KMS-11 (cell line): ENCODE measurements at regions not wholly inside any gene's neighbourhood (a gene's known extent, or its start where the extent isn't known, plus 50 kb on each side); places are given as distances from the start of the nearest gene placed in this dataset.

Experiments used
- H2AFZ ChIP-seq: fragments of 200-600 bp; sonication (generic); 2 replicates; pipeline ENCODE4 v1.6.1; 2016; ENCODE audit warnings: antibody characterized with exemption, mixed run types, low read depth
- H3K27ac ChIP-seq: fragments of 200-600 bp; sonication (generic); 2 replicates; pipeline ENCODE4 v1.6.1; 2016; ENCODE audit warnings: mild to moderate bottlenecking, mixed run types
- H3K27me3 ChIP-seq: fragments of 200-600 bp; sonication (generic); 2 replicates; pipeline ENCODE4 v1.6.1; 2017; ENCODE audit warnings: mild to moderate bottlenecking, low read depth, mixed run types, moderate library complexity; ENCODE audit not compliant: insufficient read depth
- H3K36me3 ChIP-seq: fragments of 200-600 bp; sonication (generic); 2 replicates; pipeline ENCODE4 v1.6.1; 2017; ENCODE audit warnings: mild to moderate bottlenecking, mixed run types; ENCODE audit not compliant: insufficient read depth
- H3K4me1 ChIP-seq: fragments of 200-600 bp; sonication (generic); 2 replicates; pipeline ENCODE4 v1.6.1; 2016; ENCODE audit warnings: mild to moderate bottlenecking, low read depth, mixed run types; ENCODE audit not compliant: poor library complexity, severe bottlenecking
- H3K4me2 ChIP-seq: fragments of 200-600 bp; sonication (generic); 2 replicates; pipeline ENCODE4 v1.7.0; 2016; ENCODE audit warnings: mild to moderate bottlenecking, mixed run types
- H3K4me3 ChIP-seq: fragments of 200-600 bp; sonication (generic); IDR thresholded peaks from 2 replicates; pipeline ENCODE4 v1.6.1; 2017; ENCODE audit warnings: low read depth, low read length, mixed read lengths; ENCODE audit not compliant: insufficient read depth
- H3K79me2 ChIP-seq: fragments of 200-600 bp; sonication (generic); 2 replicates; pipeline ENCODE4 v1.6.1; 2016; ENCODE audit warnings: low read depth, mixed run types; ENCODE audit not compliant: insufficient read depth
- H3K9ac ChIP-seq: fragments of 200-600 bp; sonication (generic); 2 replicates; pipeline ENCODE4 v1.6.1; 2016; ENCODE audit warnings: mild to moderate bottlenecking, mixed run types
- H4K20me1 ChIP-seq: fragments of 200-600 bp; sonication (generic); 2 replicates; pipeline ENCODE4 v1.6.1; 2016; ENCODE audit warnings: mild to moderate bottlenecking, mixed run types; ENCODE audit not compliant: insufficient read depth
- TF ChIP-seq, protein P1 (sequence below): fragments of 200-600 bp; sonication (generic); conservative IDR thresholded peaks from 2 replicates; pipeline ENCODE4 v1.6.1; 2017; ENCODE audit warnings: low read depth, mild to moderate bottlenecking, antibody characterized with exemption, low read length, moderate library complexity, mixed read lengths

DNA sequence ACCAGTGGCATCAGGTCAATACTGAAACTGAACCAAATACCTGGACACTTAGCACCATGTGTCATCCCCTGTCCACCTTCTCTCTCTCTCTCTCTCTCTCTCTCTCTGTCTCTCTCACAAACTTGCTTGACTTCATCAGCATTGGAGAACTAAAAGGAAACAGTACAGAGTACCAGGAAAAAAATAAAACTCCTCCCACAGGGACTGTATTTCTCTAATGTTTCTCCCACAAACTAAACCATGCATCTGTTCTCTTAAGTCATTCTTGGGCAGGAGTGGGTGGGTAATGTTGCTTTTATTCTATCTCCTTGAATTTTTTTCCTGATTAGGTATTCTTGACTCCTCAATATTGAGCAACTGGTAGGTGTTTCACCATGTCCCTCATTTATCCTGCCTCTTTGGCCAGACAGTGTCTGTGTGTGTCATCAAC lies 112.9 kb upstream of the CACNA1A start:
- Histone ChIP-seq H3K4me3 (no peak overlapping the region), H4K20me1 (no peaks in the 10 kb centered on the region), H3K36me3 (no peaks in the 10 kb centered on the region), H2AFZ (no peak overlapping the region), H3K4me2 (no peak overlapping the region), H3K79me2 (no peaks in the 10 kb centered on the region), H3K9ac (no peak overlapping the region), H3K27ac (no peak overlapping the region), H3K27me3 (peaks cover 58% of the 10 kb centered on the region), H3K4me1 (no peaks in the 10 kb centered on the region)
- TF ChIP-seq, protein P1, sequence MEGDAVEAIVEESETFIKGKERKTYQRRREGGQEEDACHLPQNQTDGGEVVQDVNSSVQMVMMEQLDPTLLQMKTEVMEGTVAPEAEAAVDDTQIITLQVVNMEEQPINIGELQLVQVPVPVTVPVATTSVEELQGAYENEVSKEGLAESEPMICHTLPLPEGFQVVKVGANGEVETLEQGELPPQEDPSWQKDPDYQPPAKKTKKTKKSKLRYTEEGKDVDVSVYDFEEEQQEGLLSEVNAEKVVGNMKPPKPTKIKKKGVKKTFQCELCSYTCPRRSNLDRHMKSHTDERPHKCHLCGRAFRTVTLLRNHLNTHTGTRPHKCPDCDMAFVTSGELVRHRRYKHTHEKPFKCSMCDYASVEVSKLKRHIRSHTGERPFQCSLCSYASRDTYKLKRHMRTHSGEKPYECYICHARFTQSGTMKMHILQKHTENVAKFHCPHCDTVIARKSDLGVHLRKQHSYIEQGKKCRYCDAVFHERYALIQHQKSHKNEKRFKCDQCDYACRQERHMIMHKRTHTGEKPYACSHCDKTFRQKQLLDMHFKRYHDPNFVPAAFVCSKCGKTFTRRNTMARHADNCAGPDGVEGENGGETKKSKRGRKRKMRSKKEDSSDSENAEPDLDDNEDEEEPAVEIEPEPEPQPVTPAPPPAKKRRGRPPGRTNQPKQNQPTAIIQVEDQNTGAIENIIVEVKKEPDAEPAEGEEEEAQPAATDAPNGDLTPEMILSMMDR = no peak

DNA sequence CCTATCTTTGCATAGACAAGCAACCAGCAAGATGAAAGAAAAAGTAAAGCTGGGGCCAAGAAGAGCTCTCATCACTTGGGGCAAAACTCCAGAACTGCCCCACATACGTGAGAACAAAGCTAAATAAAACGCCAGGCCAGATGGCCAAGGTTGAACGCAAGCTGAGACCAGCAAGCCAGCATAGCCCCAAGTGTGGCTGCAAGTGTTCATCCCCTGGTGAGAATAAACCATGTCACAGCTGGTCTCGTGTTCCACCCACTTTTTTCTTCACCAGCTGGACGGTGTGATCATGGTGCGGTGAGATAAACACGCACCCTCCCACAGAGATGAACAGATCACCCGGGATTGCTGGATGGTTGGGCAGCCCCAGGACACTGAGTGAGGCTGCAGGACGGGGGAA lies 109.6 kb upstream of the CACNA1A start:
- Histone ChIP-seq H3K79me2 (no peaks in the 10 kb centered on the region), H3K27ac (no peak overlapping the region), H3K4me1 (no peaks in the 10 kb centered on the region), H3K36me3 (no peaks in the 10 kb centered on the region), H3K4me2 (no peak overlapping the region), H3K4me3 (no peak overlapping the region), H4K20me1 (no peaks in the 10 kb centered on the region), H3K27me3 (peaks cover 27% of the 10 kb centered on the region; the same call in 1 of the 2 replicates), H3K9ac (no peak overlapping the region), H2AFZ (no peak overlapping the region)
- TF ChIP-seq, protein P1 = no peak

GRCh38 chr19:13613447-13613846 lies 107.2 kb upstream of the CACNA1A start:
- peaks cover 20% of the 10 kb centered on the region; the same call in 1 of the 2 replicates for H3K27me3 ChIP-seq
- no peak overlapping the region for H2AFZ ChIP-seq
- no peak overlapping the region for H3K4me2 ChIP-seq
- no peaks in the 10 kb centered on the region for H3K36me3 ChIP-seq
- H3K27ac ChIP-seq = no peak overlapping the region
- no peaks in the 10 kb centered on the region for H3K4me1 ChIP-seq
- TF ChIP-seq, protein P1 = no peak
- H3K9ac ChIP-seq = no peak overlapping the region
- no peaks in the 10 kb centered on the region for H3K79me2 ChIP-seq
- H3K4me3 ChIP-seq = no peak overlapping the region
- no peaks in the 10 kb centered on the region for H4K20me1 ChIP-seq

GRCh38 chr19:13611596-13611995 lies 105.3 kb upstream of the CACNA1A start:
- Histone ChIP-seq H2AFZ (no peak overlapping the region), H3K36me3 (no peaks in the 10 kb centered on the region), H3K4me3 (no peak overlapping the region), H3K9ac (no peak overlapping the region), H3K79me2 (no peaks in the 10 kb centered on the region), H3K27ac (no peak overlapping the region), H3K27me3 (peaks cover 9% of the 10 kb centered on the region; the same call in 1 of the 2 replicates), H3K4me2 (no peak overlapping the region), H4K20me1 (no peaks in the 10 kb centered on the region), H3K4me1 (no peaks in the 10 kb centered on the region)
- TF ChIP-seq, protein P1 = no peak
